ENCODE measurements at regions not wholly inside any gene's neighbourhood (a gene's known extent, or its start where the extent isn't known, plus 50 kb on each side); places are given as distances from the start of the nearest gene placed in this dataset.

DNA sequence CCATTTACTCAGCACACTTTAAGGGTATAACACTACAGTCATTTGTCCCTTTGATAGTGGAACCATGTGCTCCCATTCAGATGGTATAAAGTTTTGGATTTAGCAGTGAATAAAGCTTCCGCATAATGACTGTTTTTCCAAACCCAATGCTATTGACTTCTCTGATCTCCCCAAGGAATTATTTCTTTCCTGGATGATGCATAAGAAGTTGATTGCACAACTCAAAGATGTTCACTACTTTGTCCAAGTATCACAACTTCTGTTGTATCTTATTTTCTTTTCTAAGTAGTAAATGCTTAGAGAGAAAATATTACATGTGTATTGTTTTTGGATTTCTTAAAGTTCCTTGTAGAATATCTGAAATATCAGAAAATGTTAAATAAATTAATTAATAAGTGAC is 300.2 kb downstream of the GPM6A start:
- no peak overlapping the region for H3K9ac ChIP-seq (ENCODE audit: insufficient read depth in 1 of 2, low read depth in 2 of 2, low read length in 2 of 2)
- no peaks in the 10 kb centered on the region for H3K79me2 ChIP-seq (ENCODE audit: control insufficient read depth, insufficient read depth, low read length)
- intact Hi-C loops (cut with micrococcal nuclease): no loop called here
- TF ChIP-seq ZNF764 (CRISPR knock-in tag; IDR thresholded peaks at IDR 0.05; ENCODE audit: low read depth) (no peak), SMARCA4 (IDR thresholded peaks at IDR 0.05) (no peak), HDAC1 (IDR thresholded peaks at IDR 0.05) (no peak), NFIX (CRISPR knock-in tag; IDR thresholded peaks at IDR 0.05; ENCODE audit: low read depth) (no peak), BRD4 (IDR thresholded peaks at IDR 0.05) (no peak), CBFA2T3 (IDR thresholded peaks at IDR 0.05) (no peak), PHB2 (IDR thresholded peaks at IDR 0.05; ENCODE audit: low read depth) (no peak), ZNF184 (CRISPR knock-in tag; IDR thresholded peaks at IDR 0.05) (no peak)
- TF ChIP-seq, protein P1, sequence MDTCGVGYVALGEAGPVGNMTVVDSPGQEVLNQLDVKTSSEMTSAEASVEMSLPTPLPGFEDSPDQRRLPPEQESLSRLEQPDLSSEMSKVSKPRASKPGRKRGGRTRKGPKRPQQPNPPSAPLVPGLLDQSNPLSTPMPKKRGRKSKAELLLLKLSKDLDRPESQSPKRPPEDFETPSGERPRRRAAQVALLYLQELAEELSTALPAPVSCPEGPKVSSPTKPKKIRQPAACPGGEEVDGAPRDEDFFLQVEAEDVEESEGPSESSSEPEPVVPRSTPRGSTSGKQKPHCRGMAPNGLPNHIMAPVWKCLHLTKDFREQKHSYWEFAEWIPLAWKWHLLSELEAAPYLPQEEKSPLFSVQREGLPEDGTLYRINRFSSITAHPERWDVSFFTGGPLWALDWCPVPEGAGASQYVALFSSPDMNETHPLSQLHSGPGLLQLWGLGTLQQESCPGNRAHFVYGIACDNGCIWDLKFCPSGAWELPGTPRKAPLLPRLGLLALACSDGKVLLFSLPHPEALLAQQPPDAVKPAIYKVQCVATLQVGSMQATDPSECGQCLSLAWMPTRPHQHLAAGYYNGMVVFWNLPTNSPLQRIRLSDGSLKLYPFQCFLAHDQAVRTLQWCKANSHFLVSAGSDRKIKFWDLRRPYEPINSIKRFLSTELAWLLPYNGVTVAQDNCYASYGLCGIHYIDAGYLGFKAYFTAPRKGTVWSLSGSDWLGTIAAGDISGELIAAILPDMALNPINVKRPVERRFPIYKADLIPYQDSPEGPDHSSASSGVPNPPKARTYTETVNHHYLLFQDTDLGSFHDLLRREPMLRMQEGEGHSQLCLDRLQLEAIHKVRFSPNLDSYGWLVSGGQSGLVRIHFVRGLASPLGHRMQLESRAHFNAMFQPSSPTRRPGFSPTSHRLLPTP (IDR thresholded peaks at IDR 0.05; ENCODE audit: borderline replicate concordance, extremely low read depth, insufficient read length): no peak
- H3K27ac ChIP-seq (ENCODE audit: extremely low read depth, low read depth, low read length): no peak overlapping the region
- no peaks in the 10 kb centered on the region for H3K27me3 ChIP-seq (ENCODE audit: control insufficient read depth in 2 of 2, insufficient read depth in 2 of 2, low read length in 2 of 2)
- POLR2A ChIA-PET: no interaction called here
- no peaks in the 10 kb centered on the region for H3K4me1 ChIP-seq (replicated peaks in 1 of 2; ENCODE audit: control insufficient read depth in 2 of 2, insufficient read depth in 2 of 2, low read length in 2 of 2)
- H3K36me3 ChIP-seq (ENCODE audit: control insufficient read depth, insufficient read depth, low read length): no peaks in the 10 kb centered on the region
- H3K4me2 ChIP-seq (ENCODE audit: insufficient read depth, low read length): no peak overlapping the region
- 0% methylated on average over 1 of the region's 1 CpG for WGBS (ENCODE audit: insufficient coverage, low coverage, missing lambda C conversion rate)
- no peaks in the 10 kb centered on the region for H3K9me1 ChIP-seq (ENCODE audit: control insufficient read depth, insufficient read depth, low read length)
- H4K20me1 ChIP-seq (replicated peaks; ENCODE audit: control insufficient read depth, insufficient read depth, low read length): no peaks in the 10 kb centered on the region
- FAIRE-seq (no peak), ATAC-seq (no peak), DNase-seq (ENCODE audit: extremely low read depth in 1 of 4, low spot score in 3 of 4) (no peak)
- H3K4me3 ChIP-seq: no peak overlapping the region
- H3K9me3 ChIP-seq (replicated peaks; ENCODE audit: control insufficient read depth, insufficient read depth, low read depth, low read length): no peaks in the 10 kb centered on the region
- BruUV-seq (replicated peaks): no TSS peak
- in situ Hi-C loops (cut with MboI): no loop called here
- CTCF ChIA-PET (ENCODE audit: low intra/inter-chr PET ratio): no interaction called here
- no peak overlapping the region for H2AFZ ChIP-seq (ENCODE audit: low read depth, low read length)

Measured in K562 (cell line).